Natural killer cell (primary cell): ENCODE measurements at regions not wholly inside any gene's neighbourhood (a gene's known extent, or its start where the extent isn't known, plus 50 kb on each side); places are given as distances from the start of the nearest gene placed in this dataset.

Experiments
- ATAC-seq, 3 donors: fragments of 150-1000 bp in 2 of 3; fragments of 200-7000 bp in 1 of 3; cut with Tn5 transposase; 1 replicate in 1 of 3; 2 replicates in 2 of 3; pipeline ENCODE4 v1.10.0; 2021; ENCODE audit warnings: mild to moderate bottlenecking in 2 of 3, moderate library complexity in 2 of 3
- DNase-seq, 2 donors: peaks; one replicate each; pipeline versions ENCODE4 v3.0.0 to v3.0.0-alpha.2; 2013 to 2021; ENCODE audit warnings: mixed read lengths in 1 of 2
- H3K27ac ChIP-seq: one replicate; pipeline ENCODE4 v1.5.1; 2013; ENCODE audit warnings: mild to moderate bottlenecking, low read length
- H3K27me3 ChIP-seq: one replicate; pipeline ENCODE4 v1.6.1; 2013; ENCODE audit warnings: low read length; ENCODE audit not compliant: control insufficient read depth, insufficient read depth
- H3K36me3 ChIP-seq: one replicate; pipeline ENCODE4 v1.6.1; 2013; ENCODE audit warnings: low read length; ENCODE audit not compliant: control insufficient read depth, insufficient read depth
- H3K4me1 ChIP-seq: one replicate; pipeline ENCODE4 v1.6.1; 2013; ENCODE audit warnings: low read length; ENCODE audit not compliant: control insufficient read depth, insufficient read depth
- H3K4me3 ChIP-seq: one replicate; pipeline ENCODE4 v1.5.1; 2013; ENCODE audit warnings: low read length
- H3K9me3 ChIP-seq: one replicate; pipeline ENCODE4 v1.6.1; 2013; ENCODE audit warnings: low read length; ENCODE audit not compliant: control insufficient read depth, insufficient read depth
- H3K27ac Mint-ChIP-seq, 2 donors: one replicate each; pipeline ENCODE4 v1.8.0; 2022; ENCODE audit warnings: mild to moderate bottlenecking in 2 of 2, mixed read lengths in 2 of 2, moderate library complexity in 1 of 2
- H3K27me3 Mint-ChIP-seq, 2 donors: one replicate each; pipeline ENCODE4 v1.8.0; 2022; ENCODE audit warnings: low read depth in 2 of 2, mixed read lengths in 2 of 2
- H3K36me3 Mint-ChIP-seq: one replicate; pipeline ENCODE4 v1.8.0; 2022; ENCODE audit warnings: mixed read lengths
- H3K4me1 Mint-ChIP-seq, 2 donors: one replicate each; pipeline ENCODE4 v1.8.0; 2022; ENCODE audit warnings: mixed read lengths in 2 of 2
- H3K4me3 Mint-ChIP-seq: one replicate; pipeline ENCODE4 v1.8.0; 2022; ENCODE audit warnings: mild to moderate bottlenecking, moderate library complexity, mixed read lengths
- H3K9me3 Mint-ChIP-seq, 2 donors: one replicate each; pipeline ENCODE4 v1.8.0; 2022; ENCODE audit warnings: mixed read lengths in 2 of 2
- CTCF ChIP-seq: fragments of 200-600 bp; IDR thresholded peaks from one replicate; pipeline ENCODE4 v1.8.0; 2022; ENCODE audit warnings: antibody characterized with exemption
- WGBS: methylation state at CpG from one replicate; pipeline ENCODE4 v1.1.7; 2013; ENCODE audit warnings: missing lambda C conversion rate; ENCODE audit not compliant: insufficient coverage; 5-methylcytosine and 5-hydroxymethylcytosine counted together
- intact Hi-C: fragments of 100-400 bp; cut with micrococcal nuclease; formaldehyde crosslinking; loops from one replicate; pipeline ENCODE4 v1.14.2; 2022

GRCh38 chr13:100944791-100945345 lies 270.3 kb upstream of the TMTC4 start:
- no peak overlapping the region for H3K27ac ChIP-seq
- no peak overlapping the region for H3K27ac Mint-ChIP-seq

GRCh38 chr13:100942742-100943141 lies 268.1 kb upstream of the TMTC4 start:
- no peaks in the 10 kb centered on the region for H3K27me3 ChIP-seq
- no peaks in the 10 kb centered on the region for H3K4me1 Mint-ChIP-seq
- no peaks in the 10 kb centered on the region for H3K4me1 ChIP-seq
- no CpG with 5 or more reads among the region's 1 CpG for WGBS
- no peak for TF ChIP-seq CTCF
- peaks cover 0 to 2% of the 10 kb centered on the region in 2 donors for H3K9me3 Mint-ChIP-seq
- intact Hi-C loops, result no loop called here
- no peak overlapping the region for H3K4me3 ChIP-seq
- ATAC-seq (no peak), DNase-seq (no peak)
- H3K27ac ChIP-seq, result no peak overlapping the region
- no peak overlapping the region for H3K4me3 Mint-ChIP-seq
- H3K36me3 ChIP-seq, result no peaks in the 10 kb centered on the region
- no peak overlapping the region for H3K27ac Mint-ChIP-seq
- H3K27me3 Mint-ChIP-seq, result peaks cover 15 to 18% of the 10 kb centered on the region in 2 donors
- H3K9me3 ChIP-seq, result no peaks in the 10 kb centered on the region
- H3K36me3 Mint-ChIP-seq, result no peaks in the 10 kb centered on the region

More at GRCh38 chr13:100944791-100945345, 270.3 kb upstream of the TMTC4 start:
- intact Hi-C loops, result no loop called here
- no peak for TF ChIP-seq CTCF
- Mint-ChIP-seq H3K9me3 (peaks cover 0 to 2% of the 10 kb centered on the region in 2 donors), H3K36me3 (no peaks in the 10 kb centered on the region), H3K4me1 (no peaks in the 10 kb centered on the region), H3K27me3 (peaks cover 15% of the 10 kb centered on the region in 2 donors), H3K4me3 (no peak overlapping the region)
- Histone ChIP-seq H3K36me3 (no peaks in the 10 kb centered on the region), H3K27me3 (no peaks in the 10 kb centered on the region), H3K9me3 (no peaks in the 10 kb centered on the region), H3K4me3 (no peak overlapping the region), H3K4me1 (no peaks in the 10 kb centered on the region)
- ATAC-seq (no peak), DNase-seq (no peak)
- WGBS, result 78% methylated on average over 5 of the region's 5 CpGs

- no peaks in the 10 kb centered on the region for H3K9me3 Mint-ChIP-seq
- Histone ChIP-seq H3K36me3 (no peaks in the 10 kb centered on the region), H3K4me3 (no peak overlapping the region), H3K9me3 (no peaks in the 10 kb centered on the region), H3K4me1 (no peaks in the 10 kb centered on the region), H3K27me3 (no peaks in the 10 kb centered on the region), H3K27ac (no peak overlapping the region)
- no peak overlapping the region for H3K4me3 Mint-ChIP-seq
- H3K27ac Mint-ChIP-seq, result no peak overlapping the region
- no peak for TF ChIP-seq CTCF
- ATAC-seq, result no peak
- WGBS, result 72% methylated on average over 9 of the region's 10 CpGs
- intact Hi-C loops, result no loop called here
- DNase-seq, result no peak
- no peaks in the 10 kb centered on the region for H3K36me3 Mint-ChIP-seq
- peaks cover 15 to 19% of the 10 kb centered on the region in 2 donors for H3K27me3 Mint-ChIP-seq
- H3K4me1 Mint-ChIP-seq, result no peaks in the 10 kb centered on the region
These were observed 267.1 kb upstream of the TMTC4 start for GRCh38 chr13:100941377-100942368.
